PFSK-1 (cell line): ENCODE measurements at regions not wholly inside any gene's neighbourhood (a gene's known extent, or its start where the extent isn't known, plus 50 kb on each side); places are given as distances from the start of the nearest gene placed in this dataset.

Source experiments
- POLR2AphosphoS5 ChIP-seq: IDR thresholded peaks from 2 replicates; pipeline ENCODE4 v1.6.1; 2012; ENCODE audit warnings: low read depth, mild to moderate bottlenecking, control low read depth, low read length, moderate library complexity
- SIN3A ChIP-seq: IDR thresholded peaks from 2 replicates; pipeline ENCODE4 v1.6.1; 2012; ENCODE audit warnings: mild to moderate bottlenecking, low read length, moderate library complexity, borderline replicate concordance; ENCODE audit not compliant: insufficient read depth
- TAF1 ChIP-seq: IDR thresholded peaks from 2 replicates; pipeline ENCODE4 v1.6.1; 2012; ENCODE audit warnings: low read length, control low read depth, borderline replicate concordance; ENCODE audit not compliant: insufficient read depth
- TF ChIP-seq, protein P1 (sequence below), 2 experiments: IDR thresholded peaks; 2 replicates each; pipeline versions ENCODE4 v1.6.1 to v1.8.0; 2011 to 2012; ENCODE audit warnings: low read depth in 2 of 2, low read length in 2 of 2, control low read depth in 1 of 2, inconsistent platforms in 1 of 2, mild to moderate bottlenecking in 1 of 2, moderate library complexity in 1 of 2; ENCODE audit not compliant: insufficient read depth in 1 of 2

DNA sequence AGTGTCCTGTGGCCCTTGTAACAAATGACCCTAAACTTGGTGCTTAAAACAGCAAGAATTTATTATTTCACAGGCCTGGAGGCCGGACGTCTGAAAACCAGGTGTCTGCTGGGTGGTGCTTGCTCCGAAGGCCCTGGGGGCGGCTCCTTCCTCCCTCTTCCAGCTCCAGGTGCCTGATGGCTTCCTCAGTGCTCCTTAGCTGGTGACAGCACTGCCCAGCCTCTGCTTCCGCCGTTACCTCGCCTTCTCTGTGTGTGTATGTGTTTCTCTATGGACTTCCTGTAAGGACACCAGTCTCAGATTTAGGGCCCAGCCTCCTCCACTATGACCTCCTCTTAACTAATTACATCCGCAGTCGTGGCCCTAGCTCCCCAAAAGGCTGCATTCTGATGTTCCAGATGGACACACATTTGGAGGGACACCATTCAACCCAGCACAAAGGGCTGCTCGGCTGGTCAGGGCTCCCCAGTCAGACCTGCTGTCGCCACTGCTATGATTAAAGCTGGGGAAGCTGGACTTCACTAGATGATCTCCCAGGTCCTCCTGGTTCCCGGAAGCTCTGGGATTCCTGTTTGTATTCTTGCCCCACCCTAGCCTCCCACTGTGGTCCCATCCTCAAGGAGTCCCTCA, 172.8 kb downstream of the IRF8 start:
- no peak for TF ChIP-seq POLR2AphosphoS5
- no peak for TF ChIP-seq TAF1
- TF ChIP-seq, protein P1, sequence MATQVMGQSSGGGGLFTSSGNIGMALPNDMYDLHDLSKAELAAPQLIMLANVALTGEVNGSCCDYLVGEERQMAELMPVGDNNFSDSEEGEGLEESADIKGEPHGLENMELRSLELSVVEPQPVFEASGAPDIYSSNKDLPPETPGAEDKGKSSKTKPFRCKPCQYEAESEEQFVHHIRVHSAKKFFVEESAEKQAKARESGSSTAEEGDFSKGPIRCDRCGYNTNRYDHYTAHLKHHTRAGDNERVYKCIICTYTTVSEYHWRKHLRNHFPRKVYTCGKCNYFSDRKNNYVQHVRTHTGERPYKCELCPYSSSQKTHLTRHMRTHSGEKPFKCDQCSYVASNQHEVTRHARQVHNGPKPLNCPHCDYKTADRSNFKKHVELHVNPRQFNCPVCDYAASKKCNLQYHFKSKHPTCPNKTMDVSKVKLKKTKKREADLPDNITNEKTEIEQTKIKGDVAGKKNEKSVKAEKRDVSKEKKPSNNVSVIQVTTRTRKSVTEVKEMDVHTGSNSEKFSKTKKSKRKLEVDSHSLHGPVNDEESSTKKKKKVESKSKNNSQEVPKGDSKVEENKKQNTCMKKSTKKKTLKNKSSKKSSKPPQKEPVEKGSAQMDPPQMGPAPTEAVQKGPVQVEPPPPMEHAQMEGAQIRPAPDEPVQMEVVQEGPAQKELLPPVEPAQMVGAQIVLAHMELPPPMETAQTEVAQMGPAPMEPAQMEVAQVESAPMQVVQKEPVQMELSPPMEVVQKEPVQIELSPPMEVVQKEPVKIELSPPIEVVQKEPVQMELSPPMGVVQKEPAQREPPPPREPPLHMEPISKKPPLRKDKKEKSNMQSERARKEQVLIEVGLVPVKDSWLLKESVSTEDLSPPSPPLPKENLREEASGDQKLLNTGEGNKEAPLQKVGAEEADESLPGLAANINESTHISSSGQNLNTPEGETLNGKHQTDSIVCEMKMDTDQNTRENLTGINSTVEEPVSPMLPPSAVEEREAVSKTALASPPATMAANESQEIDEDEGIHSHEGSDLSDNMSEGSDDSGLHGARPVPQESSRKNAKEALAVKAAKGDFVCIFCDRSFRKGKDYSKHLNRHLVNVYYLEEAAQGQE (IDR thresholded peaks at IDR 0.05; ENCODE audit: insufficient read depth in 1 of 2, low read depth in 2 of 2, low read length in 2 of 2): no peak
- no peak for TF ChIP-seq SIN3A
